CD4-positive, alpha-beta T cell treated with Interleukin-1 beta for 1 hour (primary cell): ENCODE measurements at regions not wholly inside any gene's neighbourhood (a gene's known extent, or its start where the extent isn't known, plus 50 kb on each side); places are given as distances from the start of the nearest gene placed in this dataset.

ENCODE experiments used
- DNase-seq, 2 donors: peaks; one replicate each; pipeline ENCODE4 v3.0.0-alpha.2; 2020 to 2022

GRCh38 chr1:218779341-218780100 is 394.2 kb upstream of the LYPLAL1 start:
- no peak for DNase-seq

GRCh38 chr1:218783131-218783530 is 390.5 kb upstream of the LYPLAL1 start:
- DNase-seq: no peak

- DNase-seq: no peak
Measured at GRCh38 chr1:218783916-218784315, 389.8 kb upstream of the LYPLAL1 start.

GRCh38 chr1:218785928-218786327 is 387.8 kb upstream of the LYPLAL1 start:
- no peak for DNase-seq

GRCh38 chr1:218787826-218788225 is 385.9 kb upstream of the LYPLAL1 start:
- no peak for DNase-seq

- DNase-seq: no peak
Measured at GRCh38 chr1:218796773-218797172, 376.9 kb upstream of the LYPLAL1 start.

GRCh38 chr1:218802799-218803198 is 370.9 kb upstream of the LYPLAL1 start:
- DNase-seq: no peak

GRCh38 chr1:218803351-218803997 is 370.2 kb upstream of the LYPLAL1 start:
- DNase-seq: no peak

GRCh38 chr1:218804014-218804785 is 369.5 kb upstream of the LYPLAL1 start:
- no peak for DNase-seq

- no peak for DNase-seq
Measured at GRCh38 chr1:218809061-218809460, 364.6 kb upstream of the LYPLAL1 start.

GRCh38 chr1:218809625-218810024 is 364.1 kb upstream of the LYPLAL1 start:
- DNase-seq: no peak

GRCh38 chr1:218810306-218810705 is 363.4 kb upstream of the LYPLAL1 start:
- DNase-seq: no peak

- DNase-seq: no peak
Measured at GRCh38 chr1:218811497-218811896, 362.2 kb upstream of the LYPLAL1 start.

- DNase-seq: no peak
Measured at GRCh38 chr1:218812360-218812759, 361.3 kb upstream of the LYPLAL1 start.

- no peak for DNase-seq
Measured at GRCh38 chr1:218813237-218813636, 360.4 kb upstream of the LYPLAL1 start.

- DNase-seq: no peak
Measured at GRCh38 chr1:218815076-218815475, 358.6 kb upstream of the LYPLAL1 start.

- DNase-seq: no peak
Measured at GRCh38 chr1:218817071-218817470, 356.6 kb upstream of the LYPLAL1 start.

- no peak for DNase-seq
Measured at GRCh38 chr1:218817691-218818465, 355.8 kb upstream of the LYPLAL1 start.

- no peak for DNase-seq
Measured at GRCh38 chr1:218823291-218823900, 350.3 kb upstream of the LYPLAL1 start.

- no peak for DNase-seq
Measured at GRCh38 chr1:218827486-218827885, 346.2 kb upstream of the LYPLAL1 start.

- DNase-seq: no peak
Measured at GRCh38 chr1:218828125-218828650, 345.5 kb upstream of the LYPLAL1 start.

GRCh38 chr1:218829097-218829496 is 344.6 kb upstream of the LYPLAL1 start:
- DNase-seq: no peak
